ELF-1 (cell line): ENCODE measurements at regions not wholly inside any gene's neighbourhood (a gene's known extent, or its start where the extent isn't known, plus 50 kb on each side); places are given as distances from the start of the nearest gene placed in this dataset.

Experiments used
- DNase-seq: peaks from one replicate; pipeline ENCODE4 v3.0.0-alpha.2; 2016; ENCODE audit warnings: low read depth, low spot score

DNA sequence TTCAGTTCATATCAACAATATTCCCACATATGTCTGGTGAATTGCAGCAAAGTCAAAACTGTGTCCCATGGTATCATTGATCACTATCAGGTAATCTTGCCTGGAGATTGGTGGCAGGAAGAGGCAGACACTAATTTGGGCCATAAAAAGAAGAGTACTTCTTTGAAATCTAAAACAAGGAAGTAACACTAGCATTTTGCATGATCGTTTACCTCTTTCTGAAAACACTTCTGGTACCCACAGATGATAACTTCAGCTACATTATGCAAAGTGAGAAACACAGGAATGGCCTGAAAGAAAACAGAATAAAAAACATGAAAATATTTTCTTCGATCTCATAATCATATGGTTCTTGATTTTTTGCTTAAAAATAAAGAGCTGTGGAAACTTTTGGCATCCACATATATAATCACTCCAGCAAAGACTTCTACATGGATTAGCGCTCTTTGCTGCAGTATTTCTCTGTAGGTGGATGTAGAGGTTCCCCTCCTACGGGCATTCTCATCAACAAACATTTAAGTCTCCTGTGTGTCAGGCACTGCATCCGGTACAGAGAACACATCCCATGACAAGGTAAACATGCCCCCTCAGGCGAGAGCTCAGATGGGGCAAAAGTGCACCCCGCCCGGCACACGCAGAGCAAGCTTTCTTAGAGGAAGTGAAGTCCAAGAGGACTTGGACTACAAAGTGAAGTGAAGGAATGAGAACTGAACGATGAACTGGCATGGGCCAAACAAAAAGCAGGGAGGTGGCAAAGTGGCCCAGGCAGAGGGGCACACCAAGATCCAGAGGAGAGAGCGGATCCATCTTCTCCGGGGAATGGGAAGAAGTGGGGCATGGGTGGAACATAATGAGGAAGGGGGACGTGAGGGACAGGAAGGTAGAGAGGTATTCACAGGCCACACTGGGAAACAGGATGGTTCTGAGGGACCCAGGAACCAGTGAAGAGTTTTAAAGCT lies 68.0 kb upstream of the RIOK3 start:
- DNase-seq, result no peak

DNA sequence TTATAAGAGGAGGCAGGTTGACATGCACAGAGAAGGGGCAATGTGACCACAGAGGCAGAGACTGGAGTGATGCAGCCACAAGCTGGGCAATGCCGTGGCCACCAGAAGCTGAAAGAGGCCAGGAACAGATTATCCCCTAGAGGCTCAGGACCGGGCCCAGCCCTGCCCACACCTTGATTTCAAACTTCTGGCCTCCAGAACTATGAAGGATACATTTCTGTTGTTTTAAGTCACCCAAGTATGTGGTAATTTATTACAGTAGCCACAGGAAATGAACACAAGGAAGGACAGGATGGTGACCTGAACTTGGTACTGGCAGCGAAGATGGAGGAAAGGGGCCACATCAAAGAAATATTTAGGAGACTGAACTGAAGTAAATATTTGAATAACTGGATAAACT lies 66.8 kb upstream of the RIOK3 start:
- DNase-seq, result no peak

DNA sequence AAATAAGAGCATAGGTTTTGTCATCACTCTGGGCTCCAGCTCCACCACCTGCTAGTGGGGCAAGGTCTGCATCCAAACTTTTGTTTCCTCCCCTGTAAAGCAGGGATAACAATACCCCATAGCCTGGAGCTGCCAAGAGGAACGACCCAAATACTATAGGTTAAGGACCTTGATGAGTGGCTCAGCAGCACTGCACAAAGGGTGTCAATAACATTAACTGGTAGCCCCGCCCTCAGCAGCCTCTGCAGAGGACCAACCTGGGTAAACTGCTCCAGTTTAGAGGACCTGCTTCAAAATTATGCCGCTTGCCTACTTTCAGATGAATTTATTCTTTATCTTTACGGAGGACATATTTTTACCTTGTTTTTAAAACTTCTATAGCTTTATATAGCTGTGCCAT lies 65.8 kb upstream of the RIOK3 start:
- DNase-seq, result peak; percentile 24

DNA sequence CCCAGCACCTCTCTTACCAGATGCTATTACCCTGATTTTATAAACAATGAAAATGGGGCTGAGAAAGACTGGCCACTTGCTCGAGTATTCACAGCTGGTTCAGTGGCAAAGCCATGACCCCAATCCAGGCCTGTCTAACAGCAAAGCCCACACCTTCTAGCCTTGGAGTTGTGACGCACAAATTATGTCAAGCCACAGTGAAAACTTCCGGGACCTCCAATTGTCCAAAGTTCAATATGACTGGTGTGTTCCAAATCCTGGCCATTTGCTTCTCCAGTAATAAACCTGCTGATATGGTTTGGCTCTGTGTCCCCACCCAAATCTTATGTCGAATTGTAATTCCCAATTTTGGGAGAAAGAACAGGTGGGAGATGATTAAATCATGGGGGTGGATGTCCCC lies 64.7 kb upstream of the RIOK3 start:
- no peak for DNase-seq

DNA sequence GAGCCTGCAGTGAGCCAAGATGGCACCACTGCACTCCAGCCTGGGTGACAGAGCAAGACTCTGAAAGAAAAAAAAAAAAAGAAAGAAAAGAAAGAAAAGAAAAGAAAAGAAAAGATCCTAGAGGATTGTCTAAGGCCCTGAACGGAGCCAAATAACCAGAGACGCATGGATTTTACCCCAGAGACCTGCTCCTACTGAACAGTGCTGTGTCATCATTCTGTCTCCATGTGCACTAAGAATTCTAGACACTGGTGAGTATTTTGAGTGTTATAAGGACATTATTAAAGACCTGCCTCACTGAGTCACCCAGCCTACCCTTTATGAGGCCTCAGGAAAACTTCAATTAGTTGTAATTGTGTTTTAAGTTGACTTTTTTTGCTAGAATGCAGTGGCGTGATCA lies 61.9 kb upstream of the RIOK3 start:
- no peak for DNase-seq

DNA sequence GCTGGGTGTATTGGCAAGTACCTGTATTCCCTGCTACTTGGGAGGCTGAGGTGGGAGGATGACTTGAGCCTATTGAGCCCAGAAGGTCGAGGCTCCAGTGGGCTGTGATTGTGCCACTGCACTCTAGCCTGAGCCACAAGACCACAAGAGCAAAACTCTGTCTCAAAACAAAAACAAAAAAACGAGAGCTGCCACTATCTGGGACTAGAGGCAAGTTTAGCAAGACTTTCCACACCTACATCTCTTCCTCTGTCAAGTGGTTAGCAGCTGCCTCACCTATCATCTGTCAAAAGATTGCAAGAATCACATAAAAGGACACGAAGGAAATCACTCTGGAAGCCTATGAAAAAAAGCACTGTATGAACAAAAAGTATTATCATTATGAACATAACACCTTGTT lies 55.2 kb upstream of the RIOK3 start:
- no peak for DNase-seq

DNA sequence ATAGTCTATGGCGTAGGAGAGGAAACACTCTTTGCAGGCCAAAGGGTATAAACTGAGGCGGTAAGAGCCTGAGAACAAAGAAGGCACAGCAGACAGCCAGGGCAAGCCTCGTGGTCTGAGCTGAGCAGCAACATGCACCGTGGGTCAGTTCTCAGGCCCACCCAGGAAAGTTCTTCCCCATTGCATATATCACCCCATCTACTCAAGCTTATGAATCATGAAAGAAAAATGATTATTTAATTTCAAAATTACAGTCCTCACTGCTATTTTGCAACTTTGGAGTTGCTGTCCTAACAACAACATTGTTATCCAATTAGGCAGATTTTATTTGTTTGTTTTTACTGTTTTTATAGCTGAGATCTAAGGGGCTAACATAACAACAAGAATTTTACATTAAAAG lies 54.7 kb upstream of the RIOK3 start:
- no peak for DNase-seq

DNA sequence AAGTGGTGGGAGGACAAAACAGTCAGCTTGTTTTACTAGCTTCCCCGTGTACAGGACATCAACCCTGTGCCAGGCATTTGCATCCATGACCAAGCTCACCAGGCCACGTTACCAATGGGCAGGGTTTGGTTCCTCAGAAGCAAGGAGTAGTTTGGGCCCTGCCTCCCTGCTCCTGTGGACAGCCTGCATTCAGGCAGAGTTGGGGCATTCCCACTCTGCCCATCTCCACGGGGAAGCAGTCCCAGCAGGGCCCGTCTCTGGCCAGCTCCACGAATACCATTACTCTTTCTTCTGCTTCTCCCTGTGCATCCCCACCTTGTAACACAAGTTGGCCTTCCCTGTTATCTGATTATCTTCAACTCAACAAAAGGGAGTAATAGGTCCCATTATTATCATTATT lies 54.0 kb upstream of the RIOK3 start:
- no peak for DNase-seq

DNA sequence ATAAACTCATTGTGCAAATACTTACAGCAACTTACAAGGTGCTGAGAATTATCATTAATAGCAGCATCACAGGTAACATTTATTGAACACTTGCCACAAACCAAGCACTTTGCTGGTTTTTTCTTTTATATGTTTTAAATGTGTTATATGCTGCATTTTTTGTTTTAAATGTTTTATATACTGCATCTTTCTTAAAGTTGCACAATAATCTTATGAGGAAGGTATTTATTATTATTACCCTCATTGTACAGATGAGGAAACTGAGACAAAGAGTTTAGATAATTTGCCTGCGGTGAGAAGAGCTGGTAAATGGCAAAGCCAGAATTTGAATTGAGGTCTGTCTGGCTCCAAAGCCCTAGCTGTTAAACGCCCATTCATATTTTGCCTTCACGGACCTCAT lies 52.2 kb upstream of the RIOK3 start:
- no peak for DNase-seq

DNA sequence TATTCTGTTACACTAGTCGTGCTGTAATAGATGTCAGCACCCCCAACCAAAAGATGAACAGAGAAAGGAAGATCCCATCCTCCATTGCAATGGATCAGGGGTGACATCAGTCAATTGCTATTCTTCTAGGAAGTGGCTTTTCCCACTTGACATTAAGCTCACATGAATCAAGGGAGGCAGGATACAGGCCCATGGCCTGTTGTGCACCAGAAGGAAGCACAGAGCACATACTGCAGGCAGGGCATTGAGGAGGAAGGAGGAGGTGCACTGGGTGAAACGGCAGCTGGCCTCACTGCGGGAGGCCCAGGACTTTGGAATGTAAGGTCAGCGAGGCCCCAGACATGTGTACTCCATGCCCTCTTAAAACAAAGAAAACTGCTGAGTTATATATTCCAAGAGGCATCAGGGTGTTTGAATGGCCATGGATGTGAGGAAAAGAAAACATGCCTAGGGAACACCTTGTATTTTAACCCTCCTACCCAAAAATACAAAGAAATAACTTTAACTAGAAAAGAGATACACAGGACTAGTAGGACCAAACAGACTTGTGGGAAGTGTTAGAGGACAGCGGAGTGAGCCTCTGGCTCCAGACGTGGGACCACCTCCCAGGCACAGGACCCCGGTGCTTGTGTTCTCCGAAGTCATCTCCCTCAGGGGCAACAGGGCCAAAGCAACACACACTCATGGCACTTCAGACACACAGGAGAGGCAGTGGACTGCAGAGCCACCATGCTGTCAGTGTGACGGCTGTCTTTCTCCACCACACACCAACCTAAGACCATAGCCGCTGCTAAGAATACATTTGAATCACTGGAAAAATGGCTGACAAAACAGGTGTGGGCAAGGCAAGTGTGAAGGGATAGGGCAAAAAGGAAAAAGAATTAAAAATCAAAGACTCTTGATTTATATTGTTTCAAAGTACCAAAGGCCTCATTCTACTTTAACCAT lies 51.4 kb upstream of the RIOK3 start:
- peak; percentile 86 for DNase-seq
